Neural progenitor cell (in vitro differentiated cells): ENCODE measurements at regions not wholly inside any gene's neighbourhood (a gene's known extent, or its start where the extent isn't known, plus 50 kb on each side); places are given as distances from the start of the nearest gene placed in this dataset.

Experiments
- DNase-seq: peaks from one replicate; pipeline ENCODE4 v3.0.0-alpha.2; 2016; ENCODE audit warnings: low spot score
- H2AFZ ChIP-seq: fragments of 200-600 bp; sonication (generic); replicated peaks from 2 replicates; pipeline ENCODE4 v1.6.1; 2016; ENCODE audit warnings: antibody characterized with exemption
- H3F3A ChIP-seq: fragments of 200-600 bp; sonication (generic); 2 replicates; pipeline ENCODE4 v1.6.1; 2016; ENCODE audit warnings: antibody characterized with exemption, low read depth
- H3K27ac ChIP-seq: fragments of 200-600 bp; sonication (generic); 2 replicates; pipeline ENCODE4 v1.5.1; 2016; ENCODE audit warnings: mild to moderate bottlenecking
- H3K27me3 ChIP-seq: fragments of 200-600 bp; sonication (generic); 2 replicates; pipeline ENCODE4 v1.6.1; 2016; ENCODE audit warnings: mild to moderate bottlenecking, moderate library complexity
- H3K36me3 ChIP-seq: fragments of 200-600 bp; sonication (generic); 2 replicates; pipeline ENCODE4 v1.5.1; 2016
- H3K4me1 ChIP-seq: fragments of 200-600 bp; sonication (generic); 2 replicates; pipeline ENCODE4 v1.6.1; 2016; ENCODE audit warnings: mixed run types
- H3K4me2 ChIP-seq: fragments of 200-600 bp; sonication (generic); 2 replicates; pipeline ENCODE4 v1.6.1; 2016
- H3K4me3 ChIP-seq: fragments of 200-600 bp; sonication (generic); 2 replicates; pipeline ENCODE4 v1.5.1; 2016
- H3K79me2 ChIP-seq: fragments of 200-600 bp; sonication (generic); 2 replicates; pipeline ENCODE4 v1.6.1; 2016; ENCODE audit warnings: low read depth
- H3K9ac ChIP-seq: fragments of 200-600 bp; sonication (generic); 2 replicates; pipeline ENCODE4 v1.6.1; 2016
- H3K9me3 ChIP-seq: fragments of 200-600 bp; sonication (generic); 2 replicates; pipeline ENCODE4 v1.5.1; 2016; ENCODE audit warnings: low read depth
- H4K20me1 ChIP-seq: fragments of 200-600 bp; sonication (generic); 2 replicates; pipeline ENCODE4 v1.6.1; 2016; ENCODE audit warnings: low read depth
- H3K27ac Mint-ChIP-seq: 3 replicates; pipeline ENCODE4 v1.8.0; 2021; ENCODE audit warnings: mixed read lengths
- H3K27me3 Mint-ChIP-seq: 2 replicates; pipeline ENCODE4 v1.8.0; 2022; ENCODE audit warnings: low read depth, mild to moderate bottlenecking, inconsistent platforms, moderate library complexity, mixed read lengths; ENCODE audit not compliant: insufficient read depth
- H3K36me3 Mint-ChIP-seq: 3 replicates; pipeline ENCODE4 v1.8.0; 2021; ENCODE audit warnings: mixed read lengths
- H3K4me1 Mint-ChIP-seq: 3 replicates; pipeline ENCODE4 v1.8.0; 2021; ENCODE audit warnings: mixed read lengths
- H3K4me3 Mint-ChIP-seq: 3 replicates; pipeline ENCODE4 v1.8.0; 2021; ENCODE audit warnings: mild to moderate bottlenecking, moderate library complexity, mixed read lengths
- H3K9me3 Mint-ChIP-seq: 3 replicates; pipeline ENCODE4 v1.8.0; 2020; ENCODE audit warnings: mixed read lengths
- EZH2 ChIP-seq: fragments of 200-600 bp; sonication (generic); IDR thresholded peaks from 2 replicates; pipeline ENCODE4 v1.6.1; 2017; ENCODE audit warnings: antibody characterized with exemption, mild to moderate bottlenecking, moderate library complexity
- EZH2phosphoT487 ChIP-seq: fragments of 200-600 bp; sonication (generic); IDR thresholded peaks from 2 replicates; pipeline ENCODE4 v1.6.1; 2017; ENCODE audit warnings: antibody characterized with exemption
- TF ChIP-seq, protein P1 (sequence below): fragments of 200-600 bp; sonication (generic); IDR thresholded peaks from 2 replicates; pipeline ENCODE4 v1.5.1; 2017; ENCODE audit warnings: antibody characterized with exemption, mild to moderate bottlenecking

DNA sequence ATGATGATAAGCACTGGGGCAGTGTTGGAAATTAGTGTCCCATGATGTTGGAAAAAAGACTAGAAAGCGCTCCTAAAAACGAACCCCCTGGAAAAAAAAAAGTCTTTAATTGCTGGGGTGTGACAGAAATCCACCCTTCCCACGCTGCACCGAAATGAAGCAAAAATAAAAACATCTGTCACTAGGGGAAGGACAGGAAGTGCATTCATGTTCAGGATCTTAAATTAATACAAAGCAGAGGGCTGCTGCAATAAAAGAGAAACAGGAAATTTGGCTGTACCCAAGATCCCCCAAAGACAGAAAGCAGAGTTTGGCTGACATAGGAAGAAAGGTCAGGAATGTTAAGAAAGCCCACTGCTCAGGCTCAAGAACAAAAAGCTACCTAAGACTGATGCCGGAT lies 333.9 kb downstream of the TBC1D32 start:
- Histone ChIP-seq H3F3A (no peaks in the 10 kb centered on the region), H4K20me1 (no peaks in the 10 kb centered on the region), H3K27ac (no peak overlapping the region), H2AFZ (no peak overlapping the region), H3K4me2 (no peak overlapping the region), H3K9me3 (no peaks in the 10 kb centered on the region), H3K27me3 (no peaks in the 10 kb centered on the region), H3K4me1 (no peaks in the 10 kb centered on the region), H3K79me2 (no peaks in the 10 kb centered on the region), H3K4me3 (no peak overlapping the region), H3K9ac (no peak overlapping the region), H3K36me3 (no peaks in the 10 kb centered on the region)
- no peaks in the 10 kb centered on the region for H3K4me1 Mint-ChIP-seq
- H3K27ac Mint-ChIP-seq, result no peak overlapping the region
- H3K9me3 Mint-ChIP-seq, result peaks cover 5% of the 10 kb centered on the region
- no peaks in the 10 kb centered on the region for H3K36me3 Mint-ChIP-seq
- no peak overlapping the region for H3K4me3 Mint-ChIP-seq
- DNase-seq, result no peak
- peaks cover 2% of the 10 kb centered on the region for H3K27me3 Mint-ChIP-seq
- no peak for TF ChIP-seq EZH2
- TF ChIP-seq EZH2phosphoT487, result no peak
- TF ChIP-seq, protein P1, sequence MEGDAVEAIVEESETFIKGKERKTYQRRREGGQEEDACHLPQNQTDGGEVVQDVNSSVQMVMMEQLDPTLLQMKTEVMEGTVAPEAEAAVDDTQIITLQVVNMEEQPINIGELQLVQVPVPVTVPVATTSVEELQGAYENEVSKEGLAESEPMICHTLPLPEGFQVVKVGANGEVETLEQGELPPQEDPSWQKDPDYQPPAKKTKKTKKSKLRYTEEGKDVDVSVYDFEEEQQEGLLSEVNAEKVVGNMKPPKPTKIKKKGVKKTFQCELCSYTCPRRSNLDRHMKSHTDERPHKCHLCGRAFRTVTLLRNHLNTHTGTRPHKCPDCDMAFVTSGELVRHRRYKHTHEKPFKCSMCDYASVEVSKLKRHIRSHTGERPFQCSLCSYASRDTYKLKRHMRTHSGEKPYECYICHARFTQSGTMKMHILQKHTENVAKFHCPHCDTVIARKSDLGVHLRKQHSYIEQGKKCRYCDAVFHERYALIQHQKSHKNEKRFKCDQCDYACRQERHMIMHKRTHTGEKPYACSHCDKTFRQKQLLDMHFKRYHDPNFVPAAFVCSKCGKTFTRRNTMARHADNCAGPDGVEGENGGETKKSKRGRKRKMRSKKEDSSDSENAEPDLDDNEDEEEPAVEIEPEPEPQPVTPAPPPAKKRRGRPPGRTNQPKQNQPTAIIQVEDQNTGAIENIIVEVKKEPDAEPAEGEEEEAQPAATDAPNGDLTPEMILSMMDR, result no peak

DNA sequence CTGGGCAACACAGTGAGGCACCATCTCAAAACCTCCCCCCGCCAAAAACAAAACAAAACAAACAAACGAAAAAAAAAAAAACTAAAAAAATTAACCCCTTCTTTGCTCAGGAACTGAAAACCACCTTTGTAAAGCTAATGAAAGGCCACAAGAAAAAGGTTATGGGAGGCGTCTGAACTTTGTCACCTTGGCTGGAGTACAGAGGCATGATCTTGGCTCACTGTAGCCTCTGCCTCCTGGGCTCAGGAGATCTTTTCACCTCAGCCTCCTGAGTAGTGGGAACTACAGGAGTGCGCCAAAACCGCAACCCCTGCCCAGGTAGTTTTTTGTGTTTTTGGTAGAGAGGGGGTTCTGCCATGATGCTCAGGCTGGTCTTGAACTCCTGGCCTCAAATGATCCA lies 337.9 kb downstream of the TBC1D32 start:
- no peak overlapping the region for H3K4me3 ChIP-seq
- no peaks in the 10 kb centered on the region for H4K20me1 ChIP-seq
- H3K9ac ChIP-seq, result no peak overlapping the region
- H3F3A ChIP-seq, result no peaks in the 10 kb centered on the region
- no peak overlapping the region for H2AFZ ChIP-seq
- Mint-ChIP-seq H3K36me3 (no peaks in the 10 kb centered on the region), H3K27ac (no peak overlapping the region), H3K27me3 (peaks cover 3% of the 10 kb centered on the region), H3K4me3 (no peak overlapping the region), H3K4me1 (no peaks in the 10 kb centered on the region), H3K9me3 (no peaks in the 10 kb centered on the region)
- H3K27me3 ChIP-seq, result no peaks in the 10 kb centered on the region
- no peaks in the 10 kb centered on the region for H3K9me3 ChIP-seq
- TF ChIP-seq EZH2, result no peak
- DNase-seq, result no peak
- no peaks in the 10 kb centered on the region for H3K36me3 ChIP-seq
- no peak overlapping the region for H3K4me2 ChIP-seq
- no peaks in the 10 kb centered on the region for H3K4me1 ChIP-seq
- H3K79me2 ChIP-seq, result no peaks in the 10 kb centered on the region
- H3K27ac ChIP-seq, result no peak overlapping the region

DNA sequence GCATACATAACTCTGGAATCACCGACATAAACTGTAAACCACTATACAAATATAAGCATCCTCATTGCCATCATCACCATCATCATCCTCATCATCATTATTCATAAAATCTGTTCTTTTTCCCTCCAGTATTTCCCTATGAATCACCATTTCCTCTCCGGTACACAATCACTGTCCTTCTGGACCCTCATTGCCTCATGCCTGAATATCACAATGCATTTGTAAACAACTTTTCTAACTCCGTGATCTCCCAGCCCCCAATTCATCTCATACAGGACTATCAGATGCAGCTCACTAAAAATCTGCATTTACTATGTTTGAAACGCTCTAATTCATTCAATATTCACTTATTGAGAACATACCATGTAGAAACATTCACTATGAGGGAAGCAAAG lies 339.7 kb downstream of the TBC1D32 start:
- Histone ChIP-seq H3K36me3 (no peaks in the 10 kb centered on the region), H3F3A (no peaks in the 10 kb centered on the region), H3K4me2 (no peak overlapping the region), H4K20me1 (no peaks in the 10 kb centered on the region), H3K79me2 (no peaks in the 10 kb centered on the region), H3K27me3 (no peaks in the 10 kb centered on the region), H3K4me3 (no peak overlapping the region), H3K27ac (no peak overlapping the region), H3K9me3 (no peaks in the 10 kb centered on the region), H3K4me1 (no peaks in the 10 kb centered on the region), H2AFZ (no peak overlapping the region), H3K9ac (no peak overlapping the region)
- no peak for DNase-seq
- TF ChIP-seq EZH2, result no peak
- TF ChIP-seq, protein P1, result no peak
- no peak for TF ChIP-seq EZH2phosphoT487
- H3K9me3 Mint-ChIP-seq, result no peaks in the 10 kb centered on the region
- H3K27ac Mint-ChIP-seq, result no peak overlapping the region
- no peak overlapping the region for H3K4me3 Mint-ChIP-seq
- H3K27me3 Mint-ChIP-seq, result peaks cover 2% of the 10 kb centered on the region
- no peaks in the 10 kb centered on the region for H3K36me3 Mint-ChIP-seq
- H3K4me1 Mint-ChIP-seq, result no peaks in the 10 kb centered on the region

DNA sequence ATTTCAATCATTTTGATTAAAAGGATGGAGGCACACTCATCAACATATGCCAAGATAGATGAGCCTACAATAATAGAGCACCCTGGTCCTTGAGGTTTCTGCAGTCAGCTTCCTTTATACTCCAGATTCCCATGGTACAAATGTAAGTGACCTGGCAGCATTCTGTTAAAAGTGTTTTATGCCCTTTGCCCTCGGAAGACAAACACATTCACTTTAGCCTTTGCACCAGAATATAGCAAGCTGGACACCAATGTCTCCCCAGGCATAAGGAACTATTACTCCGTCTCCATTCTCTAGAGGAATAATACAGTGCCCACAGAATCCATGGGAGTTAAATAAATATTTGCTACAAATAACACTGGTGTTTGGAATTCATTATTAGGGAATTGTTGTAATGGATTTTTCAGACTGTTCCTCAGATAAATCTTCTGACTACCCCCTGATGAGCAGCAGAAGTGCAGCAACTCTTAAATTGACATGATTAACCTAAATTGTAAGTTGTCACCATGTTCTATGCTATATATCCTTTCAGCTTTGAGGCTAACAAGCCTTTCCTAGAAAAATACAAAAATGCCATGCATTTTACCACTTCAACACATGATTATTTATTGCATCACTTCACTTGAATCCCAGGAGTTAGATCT lies 340.2 kb downstream of the TBC1D32 start:
- no peak overlapping the region for H3K27ac Mint-ChIP-seq
- Histone ChIP-seq H3K27ac (no peak overlapping the region), H3K9ac (no peak overlapping the region), H2AFZ (no peak overlapping the region), H3K9me3 (no peaks in the 10 kb centered on the region), H3K4me3 (no peak overlapping the region), H3K27me3 (no peaks in the 10 kb centered on the region), H3K36me3 (no peaks in the 10 kb centered on the region), H3F3A (no peaks in the 10 kb centered on the region), H3K4me1 (no peaks in the 10 kb centered on the region), H4K20me1 (no peaks in the 10 kb centered on the region), H3K4me2 (no peak overlapping the region), H3K79me2 (no peaks in the 10 kb centered on the region)
- TF ChIP-seq EZH2phosphoT487 (no peak), EZH2 (no peak)
- TF ChIP-seq, protein P1, result no peak
- no peak for DNase-seq
- H3K4me3 Mint-ChIP-seq, result no peak overlapping the region
- H3K9me3 Mint-ChIP-seq, result no peaks in the 10 kb centered on the region
- H3K36me3 Mint-ChIP-seq, result no peaks in the 10 kb centered on the region
- H3K4me1 Mint-ChIP-seq, result no peaks in the 10 kb centered on the region
- peaks cover 2% of the 10 kb centered on the region for H3K27me3 Mint-ChIP-seq
